ENCODE measurements at regions not wholly inside any gene's neighbourhood (a gene's known extent, or its start where the extent isn't known, plus 50 kb on each side); places are given as distances from the start of the nearest gene placed in this dataset.
"Not testable (repeated sequence)": the region's sequence is repeated elsewhere in the genome, so short reads cannot be mapped to it uniquely, and the experiment has no call there.

GRCh38 chr17:63196772-63197335 lies 230.8 kb downstream of the TANC2 start:
- no peaks in the 10 kb centered on the region for H3K9me3 ChIP-seq (ENCODE audit: severe bottlenecking)
- H3K36me3 ChIP-seq, result peaks cover 13% of the 10 kb centered on the region
- H3K27me3 ChIP-seq (ENCODE audit: insufficient read depth, low read depth, severe bottlenecking), result no peaks in the 10 kb centered on the region
- no peak overlapping the region for H3K4me3 ChIP-seq (ENCODE audit: low read depth, low read length)
- H3K27ac ChIP-seq, result no peak overlapping the region
- DNase-seq, result no peak
- TF ChIP-seq CTCF (IDR thresholded peaks at IDR 0.05; ENCODE audit: low read depth, low read length), result no peak

DNA sequence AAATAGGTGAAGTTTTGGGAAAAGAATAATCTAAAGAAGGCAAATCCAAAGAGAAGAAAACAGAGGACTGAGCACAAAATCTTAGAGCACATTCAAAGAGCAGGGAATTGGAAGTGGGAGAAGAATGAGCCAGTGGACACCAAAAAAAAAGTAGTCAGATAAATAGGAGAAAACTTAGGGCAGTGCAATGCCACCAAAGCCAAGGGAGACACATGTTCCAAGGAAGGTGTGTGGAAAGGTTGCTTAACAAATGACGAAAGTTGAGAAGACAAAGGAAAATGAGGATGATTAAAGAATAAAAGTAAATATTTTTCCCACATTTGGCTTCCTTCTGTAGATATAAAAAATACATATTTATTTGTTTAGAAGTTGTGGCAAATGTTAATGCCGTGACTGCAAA lies 237.6 kb downstream of the TANC2 start:
- Histone ChIP-seq H3K27ac (no peak overlapping the region), H3K36me3 (peaks cover 15% of the 10 kb centered on the region), H3K9me3 (ENCODE audit: severe bottlenecking) (peaks cover 7% of the 10 kb centered on the region), H3K27me3 (ENCODE audit: insufficient read depth, low read depth, severe bottlenecking) (no peaks in the 10 kb centered on the region), H3K4me3 (ENCODE audit: low read depth, low read length) (no peak overlapping the region)
- no peak for DNase-seq
- no peak for TF ChIP-seq CTCF (IDR thresholded peaks at IDR 0.05; ENCODE audit: low read depth, low read length)

- no peak overlapping the region for H3K4me3 ChIP-seq (ENCODE audit: low read depth, low read length)
- TF ChIP-seq CTCF (IDR thresholded peaks at IDR 0.05; ENCODE audit: low read depth, low read length), result no peak
- no peaks in the 10 kb centered on the region for H3K36me3 ChIP-seq
- no peak overlapping the region for H3K27ac ChIP-seq
- no peaks in the 10 kb centered on the region for H3K9me3 ChIP-seq (ENCODE audit: severe bottlenecking)
- H3K27me3 ChIP-seq (ENCODE audit: insufficient read depth, low read depth, severe bottlenecking), result no peaks in the 10 kb centered on the region
- DNase-seq, result no peak
Observed at GRCh38 chr17:63221939-63222338, 224.2 kb downstream of the CYB561 start.

GRCh38 chr17:63222655-63223054 lies 223.5 kb downstream of the CYB561 start:
- no peak for TF ChIP-seq CTCF (IDR thresholded peaks at IDR 0.05; ENCODE audit: low read depth, low read length)
- no peaks in the 10 kb centered on the region for H3K9me3 ChIP-seq (ENCODE audit: severe bottlenecking)
- H3K4me3 ChIP-seq (ENCODE audit: low read depth, low read length), result no peak overlapping the region
- H3K27ac ChIP-seq, result no peak overlapping the region
- DNase-seq, result no peak
- H3K36me3 ChIP-seq, result no peaks in the 10 kb centered on the region
- no peaks in the 10 kb centered on the region for H3K27me3 ChIP-seq (ENCODE audit: insufficient read depth, low read depth, severe bottlenecking)

DNA sequence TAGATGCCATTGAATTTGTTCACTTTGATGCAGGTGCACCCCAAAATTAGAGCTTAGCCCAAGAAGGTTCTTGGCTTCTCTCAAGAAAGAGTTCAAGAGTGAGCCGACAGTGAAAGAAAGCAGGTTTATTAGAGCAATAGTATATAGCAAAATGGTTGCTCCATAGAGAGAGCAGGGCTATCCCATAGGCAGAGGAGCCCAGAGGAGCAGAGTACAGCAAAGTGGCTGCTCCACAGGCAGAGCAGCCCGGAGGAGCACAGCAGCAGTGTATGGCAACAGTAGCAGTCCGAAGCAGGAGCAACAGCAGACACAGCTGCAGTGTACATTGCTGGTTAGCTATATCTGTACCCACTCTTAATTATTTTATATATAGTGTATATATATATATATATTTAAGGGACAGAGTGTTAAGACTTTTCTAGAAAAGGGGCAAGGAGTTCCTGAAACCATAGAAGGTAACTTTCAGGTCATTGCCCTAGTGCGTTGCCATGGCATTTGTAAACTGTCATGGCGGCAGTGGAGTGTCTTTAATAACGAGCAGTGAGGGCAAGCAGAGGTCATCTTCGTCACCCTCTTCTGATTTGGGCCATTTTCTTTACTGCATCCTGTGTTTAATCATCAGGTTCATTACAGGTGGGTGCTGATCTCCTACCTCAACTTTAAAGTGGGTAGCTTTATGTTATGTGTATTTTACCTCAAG lies 222.7 kb downstream of the CYB561 start:
- no peak overlapping the region for H3K4me3 ChIP-seq (ENCODE audit: low read depth, low read length)
- H3K27ac ChIP-seq, result no peak overlapping the region
- no peaks in the 10 kb centered on the region for H3K9me3 ChIP-seq (ENCODE audit: severe bottlenecking)
- no peak for DNase-seq
- H3K27me3 ChIP-seq (ENCODE audit: insufficient read depth, low read depth, severe bottlenecking), result no peaks in the 10 kb centered on the region
- TF ChIP-seq CTCF (IDR thresholded peaks at IDR 0.05; ENCODE audit: low read depth, low read length), result no peak
- no peaks in the 10 kb centered on the region for H3K36me3 ChIP-seq

DNA sequence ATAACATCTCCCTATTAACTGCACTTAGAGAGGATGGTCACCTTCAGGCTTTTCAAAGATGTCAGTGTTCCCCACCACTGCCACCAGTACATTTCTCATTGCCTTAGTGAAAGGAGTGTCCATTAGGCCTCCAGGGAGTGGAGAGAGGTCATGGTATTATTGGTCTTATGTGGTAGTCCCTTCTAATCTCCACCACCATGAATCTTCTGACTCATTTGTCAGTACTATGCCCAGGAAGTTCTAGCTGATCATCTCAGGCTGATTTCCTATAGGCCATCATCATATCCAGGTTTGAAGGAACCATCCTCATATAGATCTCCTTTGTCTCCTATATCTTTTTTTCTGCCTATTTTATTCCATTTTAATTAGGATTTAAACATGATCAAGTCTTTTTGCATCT lies 221.5 kb downstream of the CYB561 start:
- no peak overlapping the region for H3K4me3 ChIP-seq (ENCODE audit: low read depth, low read length)
- H3K36me3 ChIP-seq, result no peaks in the 10 kb centered on the region
- H3K27me3 ChIP-seq (ENCODE audit: insufficient read depth, low read depth, severe bottlenecking), result no peaks in the 10 kb centered on the region
- DNase-seq, result no peak
- TF ChIP-seq CTCF (IDR thresholded peaks at IDR 0.05; ENCODE audit: low read depth, low read length), result no peak
- no peaks in the 10 kb centered on the region for H3K9me3 ChIP-seq (ENCODE audit: severe bottlenecking)
- H3K27ac ChIP-seq, result no peak overlapping the region

- DNase-seq; H3K9me3 ChIP-seq (ENCODE audit: severe bottlenecking); H3K27me3 ChIP-seq (ENCODE audit: insufficient read depth, low read depth, severe bottlenecking); H3K27ac ChIP-seq; H3K4me3 ChIP-seq (ENCODE audit: low read depth, low read length); H3K36me3 ChIP-seq: not testable (repeated sequence)
Observed at GRCh38 chr17:63226720-63227119, 219.4 kb downstream of the CYB561 start.

DNA sequence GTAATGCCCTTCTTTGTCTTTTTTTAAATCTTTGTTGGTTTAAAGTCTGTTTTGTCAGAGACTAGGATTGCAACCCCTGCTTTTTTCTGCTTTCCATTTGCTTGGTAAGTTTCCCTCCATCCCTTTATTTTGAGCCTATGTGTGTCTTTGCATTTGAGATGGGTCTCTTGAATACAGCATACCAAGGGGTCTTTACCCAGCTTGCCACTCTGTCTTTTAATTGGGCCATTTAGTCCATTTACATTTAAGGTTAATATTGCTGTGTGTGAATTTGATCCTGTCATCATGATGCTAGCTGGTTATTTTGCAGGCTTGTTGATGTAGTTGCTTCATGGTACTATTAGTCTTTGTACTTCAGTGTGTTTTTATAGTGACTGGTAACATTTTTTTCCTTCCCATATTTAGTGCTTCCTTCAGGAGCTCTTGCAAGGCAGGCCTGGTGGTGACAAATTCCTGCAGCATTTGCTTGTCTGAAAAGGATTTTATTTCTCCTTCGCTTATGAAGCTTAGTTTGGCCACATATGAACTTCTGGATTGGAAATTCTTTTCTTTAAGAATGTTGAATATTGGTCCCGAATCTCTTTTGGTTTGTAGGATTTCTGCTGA lies 215.0 kb downstream of the CYB561 start:
- H3K27ac ChIP-seq; H3K4me3 ChIP-seq (ENCODE audit: low read depth, low read length); H3K27me3 ChIP-seq (ENCODE audit: insufficient read depth, low read depth, severe bottlenecking); DNase-seq; H3K9me3 ChIP-seq (ENCODE audit: severe bottlenecking); H3K36me3 ChIP-seq: not testable (repeated sequence)

Measured in WERI-Rb-1 (cell line).